HG02970 (cell line): ENCODE measurements at regions not wholly inside any gene's neighbourhood (a gene's known extent, or its start where the extent isn't known, plus 50 kb on each side); places are given as distances from the start of the nearest gene placed in this dataset.

ENCODE experiments used
- ATAC-seq: cut with Tn5 transposase; IDR thresholded peaks from one replicate; pipeline ENCODE4 v1.9.1; 2021; ENCODE audit warnings: mild to moderate bottlenecking, moderate library complexity, moderate number of reproducible peaks; ENCODE audit not compliant: unreplicated experiment, low FRiP score

DNA sequence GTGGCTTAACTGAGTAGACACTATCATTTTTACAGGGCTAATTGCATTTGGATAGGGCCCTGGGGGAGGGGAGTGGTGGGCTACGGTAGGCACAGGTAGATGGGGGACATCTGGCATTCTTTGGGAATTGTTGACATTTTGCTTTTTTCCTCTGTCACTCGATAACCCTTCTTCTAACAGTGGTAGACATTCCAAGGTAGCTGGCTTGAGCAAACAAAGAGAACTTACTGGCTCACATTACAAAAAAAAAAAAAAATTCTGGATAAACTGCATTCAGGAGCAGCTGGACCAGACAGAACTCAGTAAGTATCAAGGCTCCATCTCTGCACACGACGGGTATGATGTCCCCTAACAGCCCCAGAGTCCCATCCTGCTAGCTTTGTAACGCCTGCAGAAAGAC is 585.2 kb downstream of the ZNF608 start:
- no peak for ATAC-seq

DNA sequence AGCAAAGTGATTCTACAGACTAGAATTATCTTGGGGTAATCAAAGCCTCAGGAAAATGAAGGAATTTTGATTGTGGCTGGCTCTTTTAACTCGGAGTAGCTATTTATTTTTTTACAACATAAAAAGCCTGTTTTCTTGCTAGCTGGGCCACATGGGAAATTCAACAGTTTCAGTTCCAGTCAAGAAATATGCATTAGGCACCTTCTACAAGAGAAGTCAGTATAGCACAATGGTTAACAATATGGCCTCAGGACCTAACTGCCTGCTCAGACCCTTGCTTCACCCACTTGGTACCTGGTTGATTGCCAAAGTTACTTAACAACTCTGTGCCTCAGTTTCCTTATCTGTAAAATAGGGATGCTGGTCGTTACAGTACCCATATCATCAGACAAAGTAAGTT is 586.2 kb downstream of the ZNF608 start:
- ATAC-seq = no peak

DNA sequence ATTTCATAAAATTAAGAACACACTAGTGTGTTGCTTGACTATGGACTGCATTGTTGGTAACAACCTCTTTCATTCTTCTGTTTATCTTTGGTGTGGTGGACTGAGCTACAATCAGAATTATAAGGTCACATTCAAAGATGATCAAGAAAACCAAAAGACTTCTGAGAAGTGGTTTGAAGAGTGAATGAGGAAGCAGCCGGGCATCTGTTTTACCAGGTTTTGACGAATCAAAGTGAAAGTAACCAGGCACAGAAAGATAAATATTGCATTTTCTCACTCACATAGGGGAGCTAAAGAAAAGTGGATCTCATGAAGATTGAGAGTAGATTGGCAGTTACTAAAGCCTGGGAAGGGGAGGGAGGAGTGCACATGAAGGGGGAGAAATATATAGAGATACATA is 589.1 kb downstream of the ZNF608 start:
- no peak for ATAC-seq

DNA sequence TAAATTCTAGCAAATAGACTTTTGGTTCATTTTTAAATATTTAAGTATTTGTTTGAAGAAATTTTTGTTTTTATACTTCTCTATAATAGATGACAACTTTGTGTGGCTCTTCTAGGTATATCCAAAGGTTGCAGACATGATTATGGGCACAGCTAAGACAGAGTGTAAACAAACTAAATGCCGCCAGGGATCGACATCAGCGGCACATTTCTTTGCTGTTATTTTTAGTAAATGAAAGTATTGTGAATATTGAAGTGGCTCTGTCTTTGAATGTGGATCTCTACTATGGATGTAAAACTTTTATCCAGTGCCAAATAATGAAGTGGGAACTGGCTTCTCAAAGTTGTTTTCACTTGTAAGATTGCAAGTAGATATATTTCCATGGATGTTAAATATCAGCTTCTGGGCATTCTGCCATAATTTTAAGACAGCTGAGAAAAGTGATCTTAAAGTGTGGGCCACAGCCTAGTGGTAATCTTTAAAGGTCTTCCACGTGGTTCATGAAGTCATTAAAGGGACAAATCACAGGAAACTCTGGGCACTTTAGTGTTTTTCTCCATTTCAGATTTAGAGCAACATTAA is 589.9 kb downstream of the ZNF608 start:
- no peak for ATAC-seq

DNA sequence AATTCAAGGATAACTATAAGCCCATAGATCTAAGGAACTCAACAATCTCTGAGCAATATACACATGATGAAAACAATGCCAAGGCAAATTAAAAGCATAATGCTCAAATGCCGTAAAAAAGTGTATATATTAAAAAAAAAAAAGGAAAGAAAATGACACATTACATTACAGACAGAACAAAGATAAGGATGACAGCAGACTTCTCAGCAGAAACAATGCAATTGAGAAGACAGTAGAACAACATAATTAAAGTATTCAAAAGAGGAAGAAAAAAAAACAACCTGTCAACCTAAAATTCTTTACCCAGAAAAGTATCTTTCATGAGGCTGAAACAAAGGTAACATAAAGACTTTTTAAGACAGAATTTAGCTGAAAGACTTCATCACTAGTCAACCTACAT is 591.7 kb downstream of the ZNF608 start:
- no peak for ATAC-seq

DNA sequence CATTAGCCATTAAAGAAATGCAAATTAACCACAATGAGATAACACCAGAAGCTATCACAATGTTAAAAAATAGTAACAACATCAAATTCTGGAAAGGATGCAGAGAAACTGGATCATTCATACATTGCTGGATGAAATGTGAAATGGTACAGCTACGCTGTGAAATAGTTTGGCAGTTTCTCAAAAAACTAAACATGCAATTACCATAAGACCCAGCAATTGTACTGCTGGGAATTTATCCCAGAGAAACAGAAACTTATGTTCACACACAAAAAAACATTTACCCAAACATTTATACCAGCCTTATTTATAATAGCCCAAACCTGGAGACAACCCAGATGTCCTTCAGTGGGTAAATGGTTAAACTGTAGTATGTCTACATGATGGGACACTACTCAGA is 592.9 kb downstream of the ZNF608 start:
- no peak for ATAC-seq

DNA sequence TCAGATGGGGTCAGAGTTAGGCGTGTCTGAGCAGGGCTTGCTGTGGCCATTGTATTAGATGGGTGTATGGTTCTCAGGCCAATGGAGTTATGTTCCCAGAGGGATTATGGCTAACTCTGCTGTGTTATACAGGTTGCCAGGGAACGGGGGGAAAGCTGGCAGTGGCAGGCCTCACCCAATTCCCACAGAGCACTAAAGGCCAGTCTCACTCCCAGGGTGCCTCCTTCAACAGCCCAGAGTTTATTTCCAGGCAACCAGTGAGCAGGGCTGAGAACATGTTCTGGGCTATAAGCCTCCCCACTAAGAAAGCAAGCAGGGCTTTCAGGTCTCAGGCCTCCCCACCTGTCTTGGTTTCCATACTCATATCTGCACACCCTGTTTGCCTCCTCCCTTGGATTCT is 597.9 kb downstream of the ZNF608 start:
- no peak for ATAC-seq

DNA sequence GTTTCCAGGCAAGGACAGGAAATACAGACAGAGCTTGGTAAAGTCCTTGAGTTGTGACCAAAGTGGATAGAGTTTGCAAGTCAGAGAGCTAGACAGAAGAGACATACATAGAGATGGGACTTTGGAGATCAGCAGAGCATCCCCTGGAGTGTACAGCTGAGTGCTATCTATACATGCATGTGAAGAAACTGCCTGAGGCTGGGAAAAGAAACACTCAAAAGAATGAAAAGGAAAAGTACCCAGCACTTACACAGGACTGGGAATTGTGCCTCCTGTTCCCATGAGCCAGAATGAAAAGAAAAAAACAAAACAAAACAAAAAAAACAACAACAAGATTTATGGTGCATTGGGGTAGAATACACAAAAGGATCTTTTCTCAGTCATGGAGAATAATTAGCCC is 606.4 kb downstream of the ZNF608 start:
- ATAC-seq = no peak

DNA sequence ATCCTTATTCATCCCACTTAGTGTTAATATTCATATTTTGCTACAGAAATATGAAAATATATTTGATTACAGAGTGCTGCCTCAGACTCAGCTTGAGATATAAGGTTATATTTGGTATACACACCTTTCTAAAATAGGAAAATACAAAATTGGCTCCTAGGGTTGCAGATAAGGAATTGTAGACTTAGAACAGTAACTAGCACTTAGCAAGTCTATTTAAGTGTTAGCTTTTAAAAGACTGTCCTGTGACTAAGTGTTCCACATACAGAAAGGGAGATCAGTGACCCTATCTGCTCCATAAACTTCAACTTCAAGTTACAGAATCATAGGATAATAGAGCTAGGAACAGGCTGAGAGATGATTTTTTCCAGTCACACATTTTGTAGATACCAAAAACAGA is 607.0 kb downstream of the ZNF608 start:
- ATAC-seq = no peak

DNA sequence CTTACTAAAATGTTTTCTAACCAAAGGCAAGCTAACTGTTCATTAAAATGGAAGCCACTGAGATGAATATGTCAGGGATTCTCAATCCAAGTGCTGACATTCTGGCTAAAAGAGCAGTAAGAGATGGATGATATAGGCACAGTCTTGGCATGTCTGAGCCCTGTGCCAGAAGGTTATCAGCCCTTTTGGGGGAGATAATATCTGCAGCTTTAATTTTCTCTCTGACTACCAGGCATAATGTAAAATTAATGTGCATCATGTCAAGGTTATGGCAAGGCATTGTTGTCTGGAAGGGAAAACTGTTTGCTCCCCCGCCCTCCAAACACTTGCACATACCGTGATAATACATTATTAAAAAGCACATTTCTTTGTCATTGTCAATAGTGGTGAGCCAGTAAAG is 609.8 kb downstream of the ZNF608 start:
- ATAC-seq = no peak

DNA sequence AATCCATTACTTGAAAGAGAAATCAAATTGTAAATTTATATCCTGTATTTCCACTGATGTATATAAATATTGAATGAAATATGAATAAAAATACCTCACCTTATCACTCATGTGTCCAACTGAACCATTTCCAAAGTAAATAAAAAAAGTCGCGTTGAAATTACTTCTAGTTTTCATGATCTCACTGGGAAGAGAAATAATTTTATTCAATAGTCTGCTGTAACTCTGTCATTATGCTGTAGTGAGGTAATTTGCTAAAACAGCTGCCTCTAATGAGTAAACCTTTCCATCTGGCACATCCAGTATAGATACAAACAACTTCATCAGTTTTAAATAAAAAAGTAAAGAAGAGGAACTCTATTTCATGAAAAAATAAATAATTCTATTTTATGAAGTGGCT is 611.5 kb downstream of the ZNF608 start:
- no peak for ATAC-seq

DNA sequence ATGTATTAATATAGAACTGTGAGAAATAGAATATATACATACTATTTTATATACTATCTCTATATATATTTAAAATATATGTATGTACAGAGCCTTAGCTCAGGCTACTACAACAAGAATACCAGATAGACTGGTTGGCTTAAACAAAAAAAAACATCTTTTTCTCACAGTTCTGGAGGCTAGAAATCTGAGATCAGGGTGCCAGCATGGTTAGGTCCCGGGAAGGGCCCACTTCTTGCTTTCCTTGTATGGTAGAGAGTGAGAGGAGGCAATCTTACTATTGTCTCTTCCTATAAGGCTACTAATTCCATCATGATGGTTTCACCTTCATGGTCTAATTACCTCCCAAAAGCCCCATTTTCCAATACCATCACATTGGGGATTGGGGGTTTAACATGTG is 613.0 kb downstream of the ZNF608 start:
- ATAC-seq = no peak

DNA sequence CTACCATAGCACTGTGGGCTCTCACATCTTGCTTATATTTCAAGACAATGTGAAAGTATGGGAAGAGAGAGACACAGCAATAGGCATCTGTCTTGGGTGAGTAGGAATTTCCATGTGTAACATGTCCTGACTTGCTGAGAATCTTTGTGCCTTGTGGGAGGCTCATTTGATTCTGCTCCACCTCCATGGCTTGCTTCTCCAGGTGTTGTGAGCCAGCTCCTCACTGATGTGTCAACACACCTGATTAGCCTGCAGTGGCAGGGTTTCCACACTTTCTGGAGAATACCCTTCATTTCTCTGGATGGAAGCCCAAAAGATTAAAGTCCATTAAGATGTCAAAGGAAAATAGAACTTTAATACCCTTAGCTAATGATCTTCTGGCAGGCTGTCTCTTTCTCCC is 613.6 kb downstream of the ZNF608 start:
- no peak for ATAC-seq

DNA sequence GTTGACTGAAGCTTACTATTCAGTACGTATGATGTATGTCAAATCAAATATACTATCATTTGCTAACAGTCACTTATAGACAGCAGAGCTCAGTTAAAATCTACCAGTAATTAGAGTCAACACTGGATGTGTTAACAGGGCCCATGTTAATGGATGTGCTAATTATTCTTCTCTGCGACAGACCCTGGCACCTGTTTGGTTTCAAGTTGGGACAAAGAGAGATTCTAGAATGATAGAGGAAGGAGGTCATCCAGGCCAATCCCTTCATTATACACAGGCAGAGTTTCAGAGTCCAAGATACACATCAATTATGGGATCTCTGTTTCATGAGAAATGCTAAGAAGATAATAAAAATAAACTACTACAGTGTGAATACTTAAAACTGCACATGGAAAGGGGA is 615.0 kb downstream of the ZNF608 start:
- no peak for ATAC-seq

DNA sequence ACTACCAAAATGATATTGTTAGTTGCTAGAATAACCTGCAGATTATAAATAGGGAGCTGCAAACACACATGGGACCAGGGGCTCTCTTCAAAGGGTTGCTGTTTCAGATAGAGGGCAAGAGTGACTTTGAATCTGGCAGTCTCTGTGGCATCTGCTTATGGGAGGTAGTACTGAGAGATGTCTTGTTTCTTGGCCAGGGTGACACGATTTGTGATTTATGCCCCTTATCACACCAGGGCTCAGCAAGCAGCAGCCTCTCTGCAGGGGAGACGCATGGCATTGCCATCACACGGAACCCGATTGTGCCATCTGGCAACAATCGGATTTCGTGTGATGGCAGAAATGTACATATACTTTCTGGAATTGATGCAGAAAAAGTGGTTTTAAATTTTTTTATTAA is 615.6 kb downstream of the ZNF608 start:
- no peak for ATAC-seq

DNA sequence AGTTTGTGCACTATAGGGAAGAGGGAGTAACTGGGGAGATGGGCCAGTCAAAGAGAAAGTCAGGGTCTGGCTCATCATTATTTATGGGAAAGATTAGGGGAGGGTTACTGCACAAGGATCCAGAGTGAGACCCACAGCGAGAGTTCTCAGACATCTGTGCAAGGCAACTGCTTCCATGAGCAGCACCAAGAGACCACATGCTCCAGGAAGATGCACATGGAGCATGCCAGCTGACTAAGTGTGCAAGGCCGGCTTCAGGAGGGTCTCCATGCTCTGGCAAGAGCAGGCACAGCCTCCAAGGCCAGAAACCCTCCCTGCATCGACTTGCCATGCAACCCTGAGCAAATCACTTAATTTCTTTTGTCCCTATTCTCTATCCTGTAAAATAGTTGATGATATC is 616.9 kb downstream of the CSNK1G3 start:
- no peak for ATAC-seq

DNA sequence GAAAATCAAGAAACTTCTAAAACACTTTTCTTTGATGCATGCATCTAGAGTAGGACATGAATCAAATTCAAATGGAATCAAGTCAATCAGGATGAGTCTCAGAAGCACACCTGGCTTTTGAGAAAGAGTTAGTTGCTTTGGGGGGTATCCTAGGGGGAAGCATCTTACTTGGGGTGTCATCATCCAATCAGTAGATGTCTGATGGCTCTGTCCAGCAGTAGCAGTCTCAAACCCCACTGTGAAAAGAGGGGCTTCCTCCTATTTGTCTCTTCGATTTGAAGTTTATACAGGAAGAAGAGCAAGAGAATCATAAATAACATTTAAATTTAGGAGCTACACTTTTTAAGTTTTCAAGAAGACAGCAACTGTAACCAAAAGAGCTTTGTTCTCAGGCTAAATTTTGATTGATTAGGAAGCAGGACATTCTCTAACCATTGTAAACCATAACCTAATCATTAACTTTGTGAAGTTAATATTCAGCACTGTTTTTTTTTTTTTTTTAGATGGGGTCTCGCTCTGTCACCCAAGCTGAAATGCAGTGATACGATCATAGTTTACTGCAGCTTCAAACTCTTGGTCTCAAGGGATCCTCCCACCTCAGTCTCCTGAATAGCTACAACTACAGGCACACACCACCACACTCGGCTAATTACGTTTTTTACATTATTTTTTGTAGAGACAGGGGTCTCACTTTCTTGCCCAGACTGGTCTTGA is 614.7 kb downstream of the CSNK1G3 start:
- ATAC-seq = peak; percentile 57

DNA sequence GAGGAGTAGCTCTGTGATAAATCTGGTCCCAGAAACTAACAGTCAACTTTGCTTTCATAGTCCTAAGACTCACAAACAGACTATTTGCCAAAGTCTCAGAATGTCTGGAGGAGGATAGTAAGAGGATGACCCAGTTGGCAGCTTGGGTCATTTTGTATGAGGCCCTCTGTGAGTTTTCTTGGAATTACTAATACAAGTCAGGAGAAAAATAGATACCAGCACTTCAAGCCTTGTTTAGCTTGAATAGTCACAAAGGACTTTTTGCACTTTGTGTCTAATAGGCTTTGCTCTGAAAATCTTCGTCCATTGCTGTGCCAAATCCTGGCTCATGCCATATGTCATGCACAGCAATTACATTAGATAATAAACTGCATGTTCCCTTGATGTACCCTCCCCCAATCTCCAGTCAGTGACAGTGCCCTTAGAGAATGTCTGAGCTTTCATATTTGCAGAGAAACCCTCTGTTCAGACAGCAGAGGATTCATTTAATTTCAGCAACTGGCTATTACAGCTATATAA is 612.8 kb downstream of the CSNK1G3 start:
- no peak for ATAC-seq

DNA sequence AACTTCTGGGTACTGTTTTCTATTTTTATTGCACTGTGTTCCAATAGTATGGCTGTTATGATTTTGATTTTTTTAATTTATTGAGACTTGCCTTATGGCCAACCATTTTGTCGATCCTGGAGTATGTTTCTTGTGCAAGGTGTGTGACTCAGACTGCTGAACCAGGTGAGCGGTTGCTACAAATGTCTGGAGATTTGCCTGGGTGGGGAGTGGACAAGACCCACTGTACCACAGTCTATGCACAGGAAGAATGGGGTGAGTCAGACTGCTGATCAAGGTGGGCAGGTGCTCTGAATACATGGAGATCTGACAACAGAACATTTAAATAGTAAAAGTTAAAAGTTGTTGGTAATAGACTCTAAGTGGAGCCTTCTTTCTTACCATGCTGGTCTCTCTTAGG is 609.2 kb downstream of the CSNK1G3 start:
- no peak for ATAC-seq

DNA sequence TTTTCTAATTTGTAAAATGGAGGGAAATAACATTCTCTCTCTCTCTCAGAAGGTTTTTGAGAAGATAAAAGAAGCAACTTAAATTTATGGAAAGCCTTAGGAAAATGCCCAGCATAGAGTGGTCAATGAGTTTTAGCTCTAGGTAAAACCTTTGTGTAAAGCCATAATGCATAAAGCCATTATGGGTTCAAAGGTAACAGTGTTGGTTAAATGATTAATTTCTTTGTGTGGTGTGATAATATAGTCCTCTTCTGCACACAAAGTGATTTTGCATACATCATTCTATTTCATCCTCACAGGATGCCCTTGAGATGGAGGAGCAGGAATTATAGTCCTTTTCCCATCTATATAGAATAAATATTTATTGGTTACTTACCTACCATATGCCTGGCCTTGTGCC is 602.9 kb downstream of the CSNK1G3 start:
- ATAC-seq = no peak

DNA sequence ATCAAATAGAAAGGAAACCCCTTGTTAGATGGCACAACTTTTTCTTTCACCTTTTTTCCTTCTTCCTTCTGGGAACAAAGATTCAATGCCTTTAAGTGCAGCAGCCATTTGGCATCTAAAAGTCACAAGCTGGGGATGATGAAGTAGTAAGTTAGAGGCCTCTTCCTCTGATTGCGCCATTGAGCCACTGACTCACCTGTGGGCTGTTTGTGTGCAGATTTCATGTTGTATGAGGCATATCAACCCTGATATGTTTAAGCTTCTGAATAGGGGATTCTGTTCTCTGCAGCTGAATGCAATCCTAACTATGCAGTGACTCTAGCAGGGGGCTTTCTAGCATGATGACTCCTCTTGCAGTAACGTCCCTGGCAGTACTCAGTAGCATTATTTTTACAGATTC is 599.9 kb downstream of the CSNK1G3 start:
- ATAC-seq = no peak

DNA sequence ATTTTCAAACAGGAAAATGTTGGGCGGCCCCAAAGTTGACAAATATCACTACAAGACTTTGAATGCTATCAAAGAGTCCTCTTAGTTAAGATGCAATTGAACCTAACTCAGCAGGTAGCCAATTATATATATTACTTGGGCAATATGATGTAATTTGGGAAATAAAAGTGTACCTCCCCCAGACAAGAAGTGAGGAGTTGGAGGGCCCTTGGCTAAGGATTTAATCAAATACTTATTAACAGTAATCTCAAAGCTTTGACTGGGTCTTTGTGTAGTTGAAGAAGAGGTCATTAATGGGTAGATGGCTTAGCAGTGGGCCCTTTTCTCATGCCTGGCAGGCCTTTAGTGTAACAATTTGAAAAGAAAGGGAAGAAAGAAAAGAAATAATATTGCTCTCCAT is 599.0 kb downstream of the CSNK1G3 start:
- ATAC-seq = no peak
